Mesendoderm (in vitro differentiated cells): ENCODE measurements at regions not wholly inside any gene's neighbourhood (a gene's known extent, or its start where the extent isn't known, plus 50 kb on each side); places are given as distances from the start of the nearest gene placed in this dataset.

Experiments used
- DNase-seq: peaks from one replicate; pipeline ENCODE4 v3.0.0; 2013
- H2AK5ac ChIP-seq: 2 replicates; pipeline ENCODE4 v1.6.1; 2013; ENCODE audit warnings: low read length, inconsistent platforms
- H2BK120ac ChIP-seq: 2 replicates; pipeline ENCODE4 v1.6.1; 2013; ENCODE audit warnings: low read depth, mild to moderate bottlenecking, low read length, moderate library complexity, mixed read lengths
- H2BK15ac ChIP-seq: replicated peaks from 2 replicates; pipeline ENCODE4 v1.6.1; 2013; ENCODE audit warnings: low read depth, mild to moderate bottlenecking, moderate library complexity
- H2BK5ac ChIP-seq: 2 replicates; pipeline ENCODE4 v1.6.1; 2013; ENCODE audit warnings: low read length, inconsistent platforms
- H3K18ac ChIP-seq: 2 replicates; pipeline ENCODE4 v1.6.1; 2013; ENCODE audit warnings: mild to moderate bottlenecking, low read length, mixed read lengths
- H3K23ac ChIP-seq: one replicate; pipeline ENCODE4 v1.6.1; 2013; ENCODE audit warnings: low read length
- H3K27ac ChIP-seq: 2 replicates; pipeline ENCODE4 v1.5.1; 2013; ENCODE audit warnings: low read depth, mild to moderate bottlenecking, inconsistent platforms, low read length, moderate library complexity
- H3K27me3 ChIP-seq: 2 replicates; pipeline ENCODE4 v1.6.1; 2013; ENCODE audit warnings: low read length, control low read depth, mild to moderate bottlenecking, inconsistent platforms; ENCODE audit not compliant: insufficient read depth, poor library complexity
- H3K36me3 ChIP-seq: 2 replicates; pipeline ENCODE4 v1.6.1; 2013; ENCODE audit warnings: low read length, inconsistent platforms; ENCODE audit not compliant: control insufficient read depth, insufficient read depth
- H3K4ac ChIP-seq: one replicate; pipeline ENCODE4 v1.6.1; 2013; ENCODE audit warnings: low read depth, mild to moderate bottlenecking, low read length, moderate library complexity
- H3K4me1 ChIP-seq: 2 replicates; pipeline ENCODE4 v1.6.1; 2013; ENCODE audit warnings: low read depth, low read length, inconsistent platforms; ENCODE audit not compliant: control insufficient read depth
- H3K4me2 ChIP-seq: 2 replicates; pipeline ENCODE4 v1.6.1; 2013; ENCODE audit warnings: low read length
- H3K4me3 ChIP-seq: 2 replicates; pipeline ENCODE4 v1.5.1; 2013; ENCODE audit warnings: mild to moderate bottlenecking, low read length
- H3K56ac ChIP-seq: one replicate; pipeline ENCODE4 v1.6.1; 2013; ENCODE audit warnings: low read length
- H3K79me1 ChIP-seq: 2 replicates; pipeline ENCODE4 v1.6.1; 2013; ENCODE audit warnings: low read length, inconsistent platforms
- H3K79me2 ChIP-seq: 2 replicates; pipeline ENCODE4 v1.6.1; 2013; ENCODE audit warnings: mild to moderate bottlenecking, low read length; ENCODE audit not compliant: control insufficient read depth, insufficient read depth
- H3K9ac ChIP-seq: 2 replicates; pipeline ENCODE4 v1.6.1; 2013; ENCODE audit warnings: low read length, inconsistent platforms
- H4K5ac ChIP-seq: one replicate; pipeline ENCODE4 v1.6.1; 2013; ENCODE audit warnings: low read length
- H4K8ac ChIP-seq: one replicate; pipeline ENCODE4 v1.6.1; 2013; ENCODE audit warnings: low read depth, mild to moderate bottlenecking, control low read depth, low read length, moderate library complexity
- WGBS: extraction: QIAGEN DNeasy Blood & Tissue Kit; methylation state at CpG from one replicate; pipeline ENCODE4 v1.1.7; 2013; ENCODE audit warnings: low lambda C conversion rate, missing lambda C conversion rate; ENCODE audit not compliant: insufficient coverage; ENCODE audit errors: extremely low coverage; 5-methylcytosine and 5-hydroxymethylcytosine counted together

DNA sequence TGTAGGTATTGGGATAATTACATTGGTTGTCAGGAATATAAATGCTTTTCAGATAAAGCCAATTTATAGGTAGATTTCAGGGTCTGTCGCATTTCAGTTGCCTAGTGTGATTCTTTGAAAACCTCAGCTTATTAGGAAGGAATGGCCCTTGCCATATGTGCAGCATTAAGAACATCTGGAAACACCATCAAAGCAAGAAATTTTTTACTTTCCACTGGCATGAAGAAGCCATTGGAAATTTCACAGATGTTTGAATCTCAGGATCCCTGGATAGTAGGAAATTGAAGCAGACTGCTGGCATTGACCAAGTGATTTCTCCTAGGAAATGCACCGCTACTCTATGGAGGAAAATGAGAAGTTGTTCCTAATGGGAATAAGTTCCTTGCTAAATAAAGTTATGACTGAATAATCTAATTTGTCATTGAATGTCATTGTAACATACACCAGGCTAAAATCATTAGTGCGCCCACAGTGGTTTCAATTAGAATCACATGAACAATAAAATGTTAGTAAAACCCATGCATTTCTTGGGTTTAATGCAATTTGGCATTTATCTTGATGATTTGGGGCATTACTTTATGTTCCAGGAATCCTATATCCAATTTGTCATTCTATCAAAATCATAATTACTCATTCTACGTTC, 950.1 kb downstream of the EPHA7 start:
- H3K27me3 ChIP-seq: no peaks in the 10 kb centered on the region
- no peak overlapping the region for H2BK15ac ChIP-seq
- no peak overlapping the region for H4K5ac ChIP-seq
- no peak overlapping the region for H3K18ac ChIP-seq
- H3K27ac ChIP-seq: no peak overlapping the region
- H3K9ac ChIP-seq: no peak overlapping the region
- H2BK120ac ChIP-seq: no peak overlapping the region
- no peak overlapping the region for H3K4me3 ChIP-seq
- no peak overlapping the region for H2BK5ac ChIP-seq
- no peaks in the 10 kb centered on the region for H3K4me1 ChIP-seq
- no peaks in the 10 kb centered on the region for H3K79me1 ChIP-seq
- H3K56ac ChIP-seq: no peak overlapping the region
- H3K36me3 ChIP-seq: no peaks in the 10 kb centered on the region
- H3K23ac ChIP-seq: no peak overlapping the region
- no peak overlapping the region for H3K4me2 ChIP-seq
- no peak for DNase-seq
- no peak overlapping the region for H4K8ac ChIP-seq
- H3K4ac ChIP-seq: no peak overlapping the region
- no peaks in the 10 kb centered on the region for H3K79me2 ChIP-seq
- no peak overlapping the region for H2AK5ac ChIP-seq
- WGBS: 100% methylated on average over 1 of the region's 4 CpGs

DNA sequence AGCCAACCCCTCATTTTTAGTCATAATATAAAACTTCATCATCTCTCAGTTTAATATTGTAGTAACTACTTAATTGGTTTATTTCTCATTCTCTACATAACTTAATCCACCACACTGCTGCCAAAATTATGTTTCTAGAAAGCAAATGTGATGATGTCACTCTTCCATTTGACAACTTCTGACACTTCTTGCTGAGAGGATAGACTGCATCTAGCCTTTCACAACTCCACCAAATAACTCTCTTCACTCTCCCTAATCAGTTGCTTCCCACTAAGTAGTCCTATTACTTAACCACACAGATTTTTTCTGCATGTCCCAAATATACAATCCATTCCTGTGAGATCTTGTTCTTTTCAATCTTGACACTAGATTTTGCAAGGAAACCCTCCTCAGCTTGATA, 951.3 kb downstream of the EPHA7 start:
- Histone ChIP-seq H3K23ac (no peak overlapping the region), H4K8ac (no peak overlapping the region), H2BK15ac (no peak overlapping the region), H3K56ac (no peak overlapping the region), H3K27ac (no peak overlapping the region), H3K79me2 (no peaks in the 10 kb centered on the region), H4K5ac (no peak overlapping the region), H3K4me1 (no peaks in the 10 kb centered on the region), H3K27me3 (no peaks in the 10 kb centered on the region), H2AK5ac (no peak overlapping the region), H3K4me3 (no peak overlapping the region), H3K9ac (no peak overlapping the region), H2BK120ac (no peak overlapping the region), H2BK5ac (no peak overlapping the region), H3K18ac (no peak overlapping the region), H3K4ac (no peak overlapping the region), H3K79me1 (no peaks in the 10 kb centered on the region), H3K4me2 (no peak overlapping the region), H3K36me3 (no peaks in the 10 kb centered on the region)
- no peak for DNase-seq

DNA sequence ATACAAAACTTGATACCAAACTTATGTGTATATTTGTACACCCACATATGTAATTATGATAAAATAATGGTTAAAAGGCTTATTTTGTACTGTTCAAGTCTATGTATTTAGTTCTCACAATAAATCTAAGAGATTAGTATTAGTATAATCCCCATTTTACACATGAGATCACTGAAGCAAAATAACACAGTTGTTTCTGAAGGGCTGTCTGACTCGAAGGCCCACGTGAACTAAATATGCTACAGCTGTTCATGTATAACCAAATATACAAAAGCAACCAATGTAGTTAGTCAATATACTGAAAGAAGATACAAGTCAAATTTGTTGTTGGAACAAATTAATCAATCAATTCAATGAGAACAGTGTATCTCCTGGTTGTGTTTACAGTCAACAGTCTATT, 959.2 kb downstream of the EPHA7 start:
- no peak overlapping the region for H3K27ac ChIP-seq
- H2AK5ac ChIP-seq: no peak overlapping the region
- no peaks in the 10 kb centered on the region for H3K27me3 ChIP-seq
- H4K5ac ChIP-seq: no peak overlapping the region
- H3K4me2 ChIP-seq: no peak overlapping the region
- no CpG with 5 or more reads among the region's 2 CpGs for WGBS
- H2BK5ac ChIP-seq: no peak overlapping the region
- no peaks in the 10 kb centered on the region for H3K79me2 ChIP-seq
- no peak overlapping the region for H3K18ac ChIP-seq
- no peak overlapping the region for H4K8ac ChIP-seq
- no peak overlapping the region for H3K56ac ChIP-seq
- no peak overlapping the region for H3K4me3 ChIP-seq
- no peak overlapping the region for H3K4ac ChIP-seq
- H3K4me1 ChIP-seq: no peaks in the 10 kb centered on the region
- no peak overlapping the region for H3K23ac ChIP-seq
- H3K36me3 ChIP-seq: no peaks in the 10 kb centered on the region
- no peak overlapping the region for H2BK15ac ChIP-seq
- no peaks in the 10 kb centered on the region for H3K79me1 ChIP-seq
- no peak overlapping the region for H3K9ac ChIP-seq
- no peak overlapping the region for H2BK120ac ChIP-seq
- DNase-seq: no peak

DNA sequence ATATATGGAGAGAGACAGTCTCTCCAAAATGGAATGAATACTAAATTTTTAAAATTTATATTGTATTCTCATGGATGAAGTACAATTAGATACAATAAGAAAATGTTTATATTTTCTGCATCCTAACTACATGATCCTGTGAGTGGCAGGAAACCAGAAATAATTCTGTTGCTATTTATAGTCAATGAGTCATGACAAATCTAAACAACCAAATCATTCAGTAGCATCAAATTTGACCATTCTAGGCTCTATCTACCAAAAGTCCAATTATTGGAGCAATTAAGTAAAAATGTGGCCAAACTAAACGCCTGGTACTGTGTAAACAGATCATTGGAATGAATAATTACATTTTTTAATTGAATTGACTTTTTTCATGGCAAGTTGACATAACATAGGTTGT, 959.8 kb downstream of the EPHA7 start:
- Histone ChIP-seq H3K4me3 (no peak overlapping the region), H3K4me1 (no peaks in the 10 kb centered on the region), H3K79me2 (no peaks in the 10 kb centered on the region), H3K23ac (no peak overlapping the region), H3K4ac (no peak overlapping the region), H4K8ac (no peak overlapping the region), H2BK5ac (no peak overlapping the region), H2BK15ac (no peak overlapping the region), H2AK5ac (no peak overlapping the region), H3K36me3 (no peaks in the 10 kb centered on the region), H3K18ac (no peak overlapping the region), H3K56ac (no peak overlapping the region), H3K27me3 (no peaks in the 10 kb centered on the region), H3K27ac (no peak overlapping the region), H3K9ac (no peak overlapping the region), H3K4me2 (no peak overlapping the region), H4K5ac (no peak overlapping the region), H3K79me1 (no peaks in the 10 kb centered on the region), H2BK120ac (no peak overlapping the region)
- no peak for DNase-seq
- WGBS: no CpG with 5 or more reads among the region's 1 CpG

DNA sequence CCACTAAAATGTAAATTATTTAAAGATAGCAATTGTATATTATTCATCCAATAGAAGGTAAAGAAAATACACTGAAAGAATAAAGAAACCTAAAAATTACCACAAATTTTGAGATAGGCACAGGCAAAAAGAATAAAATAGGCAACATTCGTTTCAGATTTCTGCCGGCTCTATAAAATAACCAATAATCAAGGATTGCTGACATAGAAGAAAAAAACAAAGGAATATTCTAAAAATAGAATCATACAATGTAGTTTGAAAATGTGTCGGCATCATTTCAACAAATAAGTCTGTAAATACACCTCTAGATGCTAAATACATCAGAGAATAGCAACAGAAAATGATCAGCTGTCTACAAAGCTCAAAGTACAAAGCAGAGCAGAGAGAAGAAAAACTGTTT, 973.3 kb downstream of the EPHA7 start:
- no peak overlapping the region for H2AK5ac ChIP-seq
- WGBS: no CpG with 5 or more reads among the region's 3 CpGs
- no peak overlapping the region for H3K4ac ChIP-seq
- no peak overlapping the region for H4K5ac ChIP-seq
- H3K4me2 ChIP-seq: no peak overlapping the region
- H3K79me1 ChIP-seq: no peaks in the 10 kb centered on the region
- H3K36me3 ChIP-seq: no peaks in the 10 kb centered on the region
- no peak overlapping the region for H2BK5ac ChIP-seq
- H3K4me1 ChIP-seq: no peaks in the 10 kb centered on the region
- no peak overlapping the region for H4K8ac ChIP-seq
- H2BK120ac ChIP-seq: no peak overlapping the region
- no peak overlapping the region for H3K4me3 ChIP-seq
- DNase-seq: no peak
- H3K23ac ChIP-seq: no peak overlapping the region
- no peaks in the 10 kb centered on the region for H3K79me2 ChIP-seq
- H3K18ac ChIP-seq: no peak overlapping the region
- no peak overlapping the region for H3K27ac ChIP-seq
- no peak overlapping the region for H2BK15ac ChIP-seq
- H3K56ac ChIP-seq: no peak overlapping the region
- H3K9ac ChIP-seq: no peak overlapping the region
- H3K27me3 ChIP-seq: no peaks in the 10 kb centered on the region

DNA sequence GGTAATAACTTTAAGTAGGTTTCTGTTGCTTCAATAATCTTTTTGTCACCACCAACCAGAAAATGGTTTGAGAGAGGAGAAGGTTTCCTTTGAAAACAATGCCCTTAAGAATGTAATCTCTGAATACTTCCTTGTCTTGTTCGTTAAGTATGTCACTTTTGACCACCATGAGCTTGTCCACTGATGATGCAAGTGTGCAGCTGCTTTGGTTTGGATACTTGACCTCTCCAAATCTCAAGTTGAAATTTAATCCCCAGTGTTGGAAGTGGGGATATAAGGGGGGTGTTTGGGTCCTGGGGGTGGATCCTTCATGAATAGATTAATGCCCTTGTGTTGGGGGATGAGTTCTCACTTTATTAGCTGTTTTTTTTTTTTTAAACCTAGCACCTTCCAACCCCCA, 985.4 kb downstream of the EPHA7 start:
- Histone ChIP-seq H3K4me1 (no peaks in the 10 kb centered on the region), H3K4ac (no peak overlapping the region), H3K27ac (no peak overlapping the region), H3K27me3 (no peaks in the 10 kb centered on the region), H2BK5ac (no peak overlapping the region), H3K79me2 (no peaks in the 10 kb centered on the region), H2AK5ac (no peak overlapping the region), H4K5ac (no peak overlapping the region), H3K9ac (no peak overlapping the region), H3K23ac (no peak overlapping the region), H2BK120ac (no peak overlapping the region), H4K8ac (no peak overlapping the region), H3K56ac (no peak overlapping the region), H3K4me2 (no peak overlapping the region), H3K4me3 (no peak overlapping the region), H3K36me3 (no peaks in the 10 kb centered on the region), H3K79me1 (no peaks in the 10 kb centered on the region), H2BK15ac (no peak overlapping the region), H3K18ac (no peak overlapping the region)
- no peak for DNase-seq
- no CpG with 5 or more reads among the region's 1 CpG for WGBS
